ENCODE measurements at regions not wholly inside any gene's neighbourhood (a gene's known extent, or its start where the extent isn't known, plus 50 kb on each side); places are given as distances from the start of the nearest gene placed in this dataset.

GRCh38 chr1:87869567-87869966 is 540.9 kb downstream of the LMO4 start:
- TF ChIP-seq CTCF (IDR thresholded peaks at IDR 0.05; ENCODE audit: low read depth, low read length, missing input control): no peak
- TF ChIP-seq GABPA (IDR thresholded peaks at IDR 0.05 in 1 of 2, conservative IDR thresholded peaks at IDR 0.05 in 1 of 2): no peak
- TF ChIP-seq JUND (IDR thresholded peaks at IDR 0.05): no peak
- TF ChIP-seq RAD21 (IDR thresholded peaks at IDR 0.05): no peak
- no peak for TF ChIP-seq ZBTB33 (IDR thresholded peaks at IDR 0.05)
- TF ChIP-seq TAF1 (conservative IDR thresholded peaks at IDR 0.05): no peak
- no peak for TF ChIP-seq YY1 (IDR thresholded peaks at IDR 0.05)
- TF ChIP-seq RXRA (IDR thresholded peaks at IDR 0.05): no peak
- TF ChIP-seq MAX (IDR thresholded peaks at IDR 0.05): no peak
